Heart left ventricle (tissue), 16 donors: ENCODE measurements at regions not wholly inside any gene's neighbourhood (a gene's known extent, or its start where the extent isn't known, plus 50 kb on each side); places are given as distances from the start of the nearest gene placed in this dataset.

Experiments used
- ATAC-seq, 4 donors: fragments of 200-7000 bp; cut with Tn5 transposase; one replicate each; pipeline ENCODE4 v1.9.1; 2020 to 2022; ENCODE audit warnings: moderate library complexity in 4 of 4, mild to moderate bottlenecking in 3 of 4, moderate number of reproducible peaks in 1 of 4
- DNase-seq, 5 donors: peaks; one replicate each; pipeline ENCODE4 v3.0.0-alpha.2; 2020
- H3K27ac ChIP-seq, 12 donors: fragments of 200-600 bp; sonication (generic) in 4 of 12; one replicate each; pipeline versions ENCODE4 v1.5.0 to v1.8.0; 2016 to 2022; ENCODE audit warnings: mild to moderate bottlenecking in 2 of 12
- H3K27me3 ChIP-seq, 9 donors: fragments of 200-600 bp; sonication (generic) in 2 of 9; one replicate each; pipeline versions ENCODE4 v1.5.1 to v1.8.0; 2016 to 2022; ENCODE audit warnings: mild to moderate bottlenecking in 3 of 9
- H3K36me3 ChIP-seq, 9 donors: fragments of 200-600 bp; sonication (generic) in 2 of 9; one replicate each; pipeline versions ENCODE4 v1.5.0 to v1.8.0; 2018 to 2022; ENCODE audit warnings: mild to moderate bottlenecking in 2 of 9
- H3K4me1 ChIP-seq, 12 donors: fragments of 200-600 bp; sonication (generic) in 4 of 12; one replicate each; pipeline versions ENCODE4 v1.5.0 to v1.8.0; 2016 to 2022; ENCODE audit warnings: mild to moderate bottlenecking in 3 of 12
- H3K4me3 ChIP-seq, 12 donors: fragments of 200-600 bp; sonication (generic) in 4 of 12; one replicate each; pipeline versions ENCODE4 v1.5.0 to v1.8.0; 2017 to 2022; ENCODE audit warnings: mild to moderate bottlenecking in 9 of 12, moderate library complexity in 4 of 12
- H3K9me3 ChIP-seq, 12 donors: fragments of 200-600 bp; sonication (generic) in 4 of 12; one replicate each; pipeline versions ENCODE4 v1.5.0 to v1.8.0; 2016 to 2022; ENCODE audit warnings: mild to moderate bottlenecking in 1 of 12
- POLR2A ChIP-seq, 2 donors: fragments of 450-650 bp; IDR thresholded peaks; one replicate each; pipeline ENCODE4 v1.6.1; 2017; ENCODE audit warnings: antibody characterized with exemption in 2 of 2, mild to moderate bottlenecking in 2 of 2, moderate library complexity in 2 of 2
- WGBS, 4 donors: extraction: QIAGEN DNeasy Blood & Tissue Kit in 2 of 4; methylation state at CpG; one replicate each; pipeline versions ENCODE4 v1.1.5 to v1.1.7; 2013 to 2018; 5-methylcytosine and 5-hydroxymethylcytosine counted together
- intact Hi-C, 10 donors: fragments of 100-400 bp; cut with DNase I; formaldehyde crosslinking; loops; one replicate each; pipeline versions ENCODE4 v1.11.1 to v1.14.2; 2022
- TF ChIP-seq, protein P1 (sequence below), 12 donors: fragments of 200-600 bp; sonication (generic) in 4 of 12; IDR thresholded peaks; one replicate each; pipeline versions ENCODE4 v1.5.0 to v1.8.0; 2018 to 2022; ENCODE audit warnings: antibody characterized with exemption in 12 of 12, mild to moderate bottlenecking in 5 of 12
- donor health status: ischemic (EF 13 %, LVEDD 7.1; RV severe dilation, severe dysfunction).
- donor health status: healthy with polysubstance abuse.
- donor health status: DM: no; HTN: yes; CAD: no.
- donor health status: DM: no; HTN: no; CAD: no.
- donor health status: ischemic (EF 25% LVEDD 6.9; RV normal size, moderate dysfunction).
- donor health status: ischemic (EF 25% LVEDD 5.7; RV mildly dilated, moderate dysfunction).
- donor health status: healthy.
- donor health status: DM: yes; HTN: yes; CAD: no.
- donor health status: ischemic (EF 35%, LVEDD 5.7; RV mildly dilated, moderate dysfunction).
- donor health status: nonischemic (EF 11% LVEDD 7.7; RV severe dilation, severe dysfunction).
- donor health status: DM: yes; HTN: yes; CAD: no.
- donor health status: PGD.
- donor health status: ischemic (EF 29% LVEDD 5.4; RV normal size, mild dysfunction).
- donor health status: nonischemic (EF 23%, LVEDD 6.1; RV moderate dilation, normal function).

DNA sequence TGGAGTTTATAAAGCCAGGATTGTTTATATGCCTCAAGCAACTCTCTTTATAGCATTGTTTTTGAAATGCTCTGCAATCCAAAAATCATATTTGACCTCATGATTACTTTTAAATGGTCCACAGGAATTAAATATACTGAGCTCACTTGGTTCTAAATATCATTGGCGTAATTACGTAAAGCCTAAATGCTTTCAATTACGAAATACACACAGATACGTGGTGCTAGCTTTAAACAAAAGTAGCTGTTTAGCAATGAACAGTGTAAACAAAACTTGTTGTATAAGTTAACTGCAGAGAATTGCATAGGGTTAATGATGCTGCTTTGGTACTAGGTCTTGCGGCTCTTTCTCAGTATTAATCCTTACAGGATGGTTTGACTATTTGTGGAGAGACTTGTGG is 346.6 kb downstream of the COG6 start:
- ATAC-seq: no peak
- no peak for DNase-seq
- no peaks in the 10 kb centered on the region for H3K36me3 ChIP-seq
- 84 to 95% (median 92%) methylated on average over 5 of the region's 5 CpGs for WGBS, 4 donors
- no peak overlapping the region for H3K27ac ChIP-seq
- TF ChIP-seq POLR2A (IDR thresholded peaks at IDR 0.05): no peak
- TF ChIP-seq, protein P1, sequence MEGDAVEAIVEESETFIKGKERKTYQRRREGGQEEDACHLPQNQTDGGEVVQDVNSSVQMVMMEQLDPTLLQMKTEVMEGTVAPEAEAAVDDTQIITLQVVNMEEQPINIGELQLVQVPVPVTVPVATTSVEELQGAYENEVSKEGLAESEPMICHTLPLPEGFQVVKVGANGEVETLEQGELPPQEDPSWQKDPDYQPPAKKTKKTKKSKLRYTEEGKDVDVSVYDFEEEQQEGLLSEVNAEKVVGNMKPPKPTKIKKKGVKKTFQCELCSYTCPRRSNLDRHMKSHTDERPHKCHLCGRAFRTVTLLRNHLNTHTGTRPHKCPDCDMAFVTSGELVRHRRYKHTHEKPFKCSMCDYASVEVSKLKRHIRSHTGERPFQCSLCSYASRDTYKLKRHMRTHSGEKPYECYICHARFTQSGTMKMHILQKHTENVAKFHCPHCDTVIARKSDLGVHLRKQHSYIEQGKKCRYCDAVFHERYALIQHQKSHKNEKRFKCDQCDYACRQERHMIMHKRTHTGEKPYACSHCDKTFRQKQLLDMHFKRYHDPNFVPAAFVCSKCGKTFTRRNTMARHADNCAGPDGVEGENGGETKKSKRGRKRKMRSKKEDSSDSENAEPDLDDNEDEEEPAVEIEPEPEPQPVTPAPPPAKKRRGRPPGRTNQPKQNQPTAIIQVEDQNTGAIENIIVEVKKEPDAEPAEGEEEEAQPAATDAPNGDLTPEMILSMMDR (IDR thresholded peaks at IDR 0.05): no peak
- no peaks in the 10 kb centered on the region for H3K4me1 ChIP-seq
- no peak overlapping the region for H3K4me3 ChIP-seq
- H3K27me3 ChIP-seq: no peaks in the 10 kb centered on the region
- no peaks in the 10 kb centered on the region for H3K9me3 ChIP-seq
- intact Hi-C loops: no loop called here

DNA sequence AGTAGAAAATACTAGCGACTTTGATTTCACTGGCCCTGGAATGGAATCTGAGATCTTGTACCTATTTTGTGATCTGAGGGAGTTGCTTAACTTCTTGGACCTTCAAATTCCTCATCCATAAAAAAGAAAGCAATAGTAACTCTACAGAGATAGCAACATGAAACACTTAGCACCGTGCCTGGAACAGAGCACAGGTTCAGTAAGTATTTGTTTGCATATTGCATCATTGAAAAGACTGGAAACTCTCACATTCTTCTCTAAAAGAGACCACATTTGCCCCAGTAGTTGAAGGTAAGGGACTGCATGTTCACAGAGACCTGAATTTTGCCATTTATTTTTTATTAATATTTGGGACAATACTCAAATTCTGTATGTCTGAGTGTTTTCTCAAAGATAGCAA is 358.1 kb downstream of the COG6 start:
- ATAC-seq (no peak), DNase-seq (no peak)
- Histone ChIP-seq H3K36me3 (no peaks in the 10 kb centered on the region), H3K4me3 (no peak overlapping the region), H3K9me3 (no peaks in the 10 kb centered on the region), H3K4me1 (no peaks in the 10 kb centered on the region), H3K27me3 (no peaks in the 10 kb centered on the region), H3K27ac (no peak overlapping the region)
- intact Hi-C loops: no loop called here
- WGBS, 4 donors: 79 to 88% (median 86%) methylated on average over 2 of the region's 2 CpGs
- no peak for TF ChIP-seq POLR2A (IDR thresholded peaks at IDR 0.05)
- TF ChIP-seq, protein P1 (IDR thresholded peaks at IDR 0.05): no peak

DNA sequence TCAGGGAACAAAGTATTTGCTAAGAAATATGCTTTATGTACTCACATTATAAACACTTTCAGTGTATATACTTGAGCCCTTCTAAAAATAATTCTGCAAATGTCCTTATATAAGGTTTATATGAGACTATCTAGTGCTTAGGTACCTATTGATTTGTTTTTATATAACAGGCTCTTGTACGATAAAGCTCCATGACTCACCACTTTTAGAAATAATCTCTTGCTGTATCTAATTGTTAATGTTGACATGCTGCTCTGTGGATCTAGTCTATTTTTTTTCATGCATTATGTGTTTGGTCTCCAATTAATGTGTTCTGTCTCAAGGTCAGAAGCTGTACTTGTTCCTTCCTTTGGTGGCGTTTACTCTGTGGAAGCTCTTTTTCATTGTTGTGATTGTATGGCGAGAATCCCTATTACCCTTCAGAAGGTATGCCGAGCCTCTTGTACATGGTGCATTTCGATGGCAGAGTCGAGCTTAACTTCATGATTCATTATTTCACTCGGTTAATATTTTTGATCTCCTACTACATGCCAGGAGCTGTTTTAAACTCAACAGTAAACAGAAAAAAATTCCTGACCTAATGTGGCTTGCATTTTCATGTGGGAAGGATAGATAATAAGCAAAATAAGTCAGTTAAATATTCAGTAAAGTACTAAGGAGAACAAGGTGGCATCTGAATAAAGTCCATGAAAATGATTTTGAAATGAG is 361.6 kb downstream of the COG6 start:
- Histone ChIP-seq H3K36me3 (no peaks in the 10 kb centered on the region), H3K4me1 (no peaks in the 10 kb centered on the region), H3K27me3 (no peaks in the 10 kb centered on the region), H3K4me3 (no peak overlapping the region), H3K27ac (no peak overlapping the region), H3K9me3 (no peaks in the 10 kb centered on the region)
- TF ChIP-seq, protein P1 (IDR thresholded peaks at IDR 0.05): no peak
- TF ChIP-seq POLR2A (IDR thresholded peaks at IDR 0.05): no peak
- no peak for DNase-seq
- WGBS, 4 donors: 79 to 86% (median 84%) methylated on average over 7 of the region's 7 CpGs
- no peak for ATAC-seq
- intact Hi-C loops: no loop called here

DNA sequence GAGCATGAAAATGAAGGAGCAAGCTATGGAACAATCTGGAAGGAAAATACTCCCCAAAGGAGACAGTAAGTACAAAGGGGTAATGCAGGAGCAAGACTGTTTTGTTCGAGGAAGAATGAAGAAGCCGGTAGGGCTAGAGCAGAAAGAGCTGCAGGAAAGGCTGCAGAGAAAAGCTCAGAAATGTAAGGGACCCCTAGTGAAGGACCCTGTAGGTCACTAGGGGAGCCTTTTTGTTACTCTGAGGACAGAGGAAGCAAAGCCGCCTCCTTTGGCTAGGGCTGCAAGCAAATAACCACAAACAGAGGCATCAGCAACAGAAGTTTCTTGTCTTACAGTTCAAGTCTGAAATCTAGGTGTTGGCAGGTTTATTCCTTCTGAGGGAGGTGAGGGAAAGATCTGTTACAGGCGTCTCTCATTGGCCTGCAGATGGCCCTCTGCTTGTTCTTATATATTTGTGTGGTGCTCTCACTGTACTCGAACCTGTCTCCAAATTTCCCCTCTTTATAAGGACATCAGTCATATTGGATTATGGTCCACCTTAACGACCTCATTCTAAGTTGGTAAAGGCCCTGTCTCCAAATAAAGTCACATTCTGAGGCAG is 362.3 kb downstream of the COG6 start:
- TF ChIP-seq, protein P1 (IDR thresholded peaks at IDR 0.05): no peak
- no peak for TF ChIP-seq POLR2A (IDR thresholded peaks at IDR 0.05)
- intact Hi-C loops: no loop called here
- DNase-seq (no peak), ATAC-seq (no peak)
- Histone ChIP-seq H3K27me3 (no peaks in the 10 kb centered on the region), H3K9me3 (no peaks in the 10 kb centered on the region), H3K4me3 (no peak overlapping the region), H3K4me1 (no peaks in the 10 kb centered on the region), H3K27ac (no peak overlapping the region), H3K36me3 (no peaks in the 10 kb centered on the region)
- 72 to 82% (median 76%) methylated on average over 6 of the region's 6 CpGs for WGBS, 4 donors
